GM12878 (cell line): ENCODE measurements at regions not wholly inside any gene's neighbourhood (a gene's known extent, or its start where the extent isn't known, plus 50 kb on each side); places are given as distances from the start of the nearest gene placed in this dataset.

Experiments used
- ATAC-seq: fragments of 200-7000 bp; cut with Tn5 transposase; 3 replicates; pipeline ENCODE4 v1.9.1; 2020; ENCODE audit warnings: mild to moderate bottlenecking, moderate library complexity
- BruUV-seq: library from RNA; stranded (reverse); fragments of 400-500 nt; replicated peaks from 2 replicates; lab custom pipeline; 2021; lab: Mats Ljungman, UMichigan
- CTCF ChIA-PET: fragments of 300-600 bp; sonication (Branson Sonifier 250); formaldehyde crosslinking; extraction: SDS; loops from one replicate; lab custom pipeline; 2021; ENCODE audit warnings: inconsistent platforms; lab: Yijun Ruan, JAX
- POLR2A ChIA-PET: fragments of 350-600 bp; formaldehyde crosslinking; extraction: SDS; loops from one replicate; lab custom pipeline; 2021; ENCODE audit warnings: inconsistent platforms; lab: Charles Lee
- RAD21 ChIA-PET: fragments of 300-600 bp; sonication (Branson Sonifier 250); formaldehyde crosslinking; loops from one replicate; lab custom pipeline; 2023; ENCODE audit warnings: antibody characterized with exemption; ENCODE audit not compliant: unreplicated experiment; lab: Charles Lee
- SMC1A ChIA-PET: fragments of 300-600 bp; sonication (Branson Sonifier 250); formaldehyde crosslinking; loops from one replicate; lab custom pipeline; 2023; ENCODE audit not compliant: unreplicated experiment, uncharacterized antibody; lab: Charles Lee
- DNase-seq: peaks from one replicate; pipeline ENCODE4 v3.0.0-alpha.2; 2011; ENCODE audit warnings: low read depth, low spot score
- FAIRE-seq: peaks from 3 replicates; lab custom pipeline; 2011; peaks lifted over from hg19 to GRCh38; lab: Jason Lieb, UNC
- H2AFZ ChIP-seq: 2 replicates; pipeline ENCODE4 v1.6.0; 2011; ENCODE audit warnings: low read depth, low read length, control low read depth; ENCODE audit not compliant: control insufficient read depth
- H3K27ac ChIP-seq: 2 replicates; pipeline ENCODE4 v1.5.1; 2011; ENCODE audit warnings: control low read depth; ENCODE audit not compliant: control insufficient read depth, insufficient read depth
- H3K27me3 ChIP-seq, 2 experiments: replicated peaks in 1 of 2; 2 replicates each; pipeline versions ENCODE4 v1.6.0 to v1.6.1; 2011; ENCODE audit warnings: low read length in 1 of 2; ENCODE audit not compliant: control insufficient read depth in 2 of 2, insufficient read depth in 2 of 2
- H3K36me3 ChIP-seq, 2 experiments: 2 replicates each; pipeline ENCODE4 v1.5.1; 2011; ENCODE audit warnings: low read length in 1 of 2; ENCODE audit not compliant: control insufficient read depth in 2 of 2, insufficient read depth in 2 of 2
- H3K4me1 ChIP-seq: 2 replicates; pipeline ENCODE4 v1.6.1; 2011; ENCODE audit warnings: mild to moderate bottlenecking, low read length, moderate library complexity, mixed read lengths; ENCODE audit not compliant: control insufficient read depth, insufficient read depth
- H3K4me2 ChIP-seq: 2 replicates; pipeline ENCODE4 v1.6.0; 2011; ENCODE audit warnings: control low read depth; ENCODE audit not compliant: control insufficient read depth, insufficient read depth
- H3K4me3 ChIP-seq: fragments of 200-600 bp; sonication (generic); 2 replicates; pipeline ENCODE4 v1.5.1; 2016
- H3K79me2 ChIP-seq: 2 replicates; pipeline ENCODE4 v1.6.0; 2011; ENCODE audit warnings: low read length; ENCODE audit not compliant: control insufficient read depth, insufficient read depth
- H3K9ac ChIP-seq: 2 replicates; pipeline ENCODE4 v1.8.0; 2011; ENCODE audit warnings: low read length, control low read depth, mixed read lengths; ENCODE audit not compliant: control insufficient read depth, insufficient read depth
- H3K9me3 ChIP-seq: replicated peaks from 3 replicates; pipeline ENCODE4 v1.5.1; 2011; ENCODE audit warnings: mild to moderate bottlenecking, low read length; ENCODE audit not compliant: control insufficient read depth, insufficient read depth
- H4K20me1 ChIP-seq: 2 replicates; pipeline ENCODE4 v1.6.0; 2011; ENCODE audit not compliant: control insufficient read depth, insufficient read depth
- ATF3 ChIP-seq: IDR thresholded peaks from 2 replicates; pipeline ENCODE4 v1.6.1; 2011; ENCODE audit warnings: low read depth, mild to moderate bottlenecking, low read length, moderate library complexity, borderline replicate concordance; ENCODE audit errors: extremely low read depth
- CBX5 ChIP-seq: sonication (generic); IDR thresholded peaks from 2 replicates; pipeline ENCODE4 v1.6.1; 2016; ENCODE audit warnings: low read depth, moderate library complexity, mild to moderate bottlenecking, inconsistent platforms
- ESRRA ChIP-seq: IDR thresholded peaks from 2 replicates; pipeline ENCODE4 v1.6.1; 2012; ENCODE audit warnings: mild to moderate bottlenecking, low read length, improper control_type of control experiment
- EZH2 ChIP-seq: IDR thresholded peaks from 2 replicates; pipeline ENCODE4 v1.6.1; 2012; ENCODE audit warnings: low read depth, mild to moderate bottlenecking, control low read depth, inconsistent platforms, low read length, borderline replicate concordance; ENCODE audit not compliant: control insufficient read depth
- GABPA ChIP-seq: IDR thresholded peaks from 2 replicates; pipeline ENCODE4 v1.6.1; 2014; ENCODE audit warnings: antibody characterized with exemption, low read depth, mild to moderate bottlenecking, inconsistent platforms
- IKZF2 ChIP-seq, 2 experiments: fragments of 450-650 bp; IDR thresholded peaks; 2 replicates each; pipeline ENCODE4 v1.6.1; 2017; ENCODE audit warnings: mild to moderate bottlenecking in 2 of 2, moderate library complexity in 2 of 2
- KAT2A ChIP-seq: conservative IDR thresholded peaks from 2 replicates; pipeline ENCODE4 v1.6.1; 2011; ENCODE audit warnings: low read depth, low read length; ENCODE audit not compliant: control insufficient read depth
- KLF5 ChIP-seq: fragments of 450-650 bp; IDR thresholded peaks from 2 replicates; pipeline ENCODE4 v1.6.1; 2014; ENCODE audit warnings: mild to moderate bottlenecking; ENCODE audit not compliant: partially characterized antibody
- MYB ChIP-seq: fragments of 150-350 bp; IDR thresholded peaks from 2 replicates; pipeline ENCODE4 v1.6.1; 2014; ENCODE audit warnings: mild to moderate bottlenecking, low read depth, low read length, borderline replicate concordance
- MYC ChIP-seq: IDR thresholded peaks from 2 replicates; pipeline ENCODE4 v1.6.1; 2011; ENCODE audit warnings: mild to moderate bottlenecking, low read length, moderate library complexity, inconsistent platforms; ENCODE audit not compliant: insufficient read depth, insufficient replicate concordance, insufficient read length, severe bottlenecking
- SIN3A ChIP-seq: IDR thresholded peaks from 2 replicates; pipeline ENCODE4 v1.6.1; 2012; ENCODE audit warnings: low read depth, low read length, improper control_type of control experiment
- SMARCA5 ChIP-seq: fragments of 450-650 bp; IDR thresholded peaks from 2 replicates; pipeline ENCODE4 v1.6.1; 2017; ENCODE audit warnings: mild to moderate bottlenecking
- TCF12 ChIP-seq: IDR thresholded peaks from 2 replicates; pipeline ENCODE4 v1.6.1; 2011; ENCODE audit warnings: low read depth, mild to moderate bottlenecking, low read length
- TCF3 ChIP-seq: IDR thresholded peaks from 2 replicates; pipeline ENCODE4 v1.6.1; 2012; ENCODE audit warnings: low read depth, mild to moderate bottlenecking, low read length, borderline replicate concordance; ENCODE audit not compliant: insufficient read depth
- WGBS: methylation state at CpG from one replicate; pipeline ENCODE4 v1.1.6; 2016; ENCODE audit warnings: low lambda C conversion rate; ENCODE audit not compliant: insufficient replicate concordance, insufficient coverage; ENCODE audit errors: missing lambda C conversion rate; 5-methylcytosine and 5-hydroxymethylcytosine counted together
- in situ Hi-C: fragments of 300-500 bp; cut with MboI; formaldehyde crosslinking; loops from 9 replicates; pipeline ENCODE4 v1.14.3; 2018; ENCODE audit warnings: mixed read lengths
- intact Hi-C: fragments of 100-400 bp; cut with micrococcal nuclease; formaldehyde crosslinking; loops from one replicate; pipeline ENCODE4 v1.14.2; 2022; ENCODE audit not compliant: unreplicated experiment
- TF ChIP-seq, protein P1 (sequence below): fragments of 450-650 bp; IDR thresholded peaks from 2 replicates; pipeline ENCODE4 v1.6.1; 2016; ENCODE audit warnings: mild to moderate bottlenecking

GRCh38 chr2:235131334-235132305 lies 179.8 kb downstream of the SH3BP4 start:
- Histone ChIP-seq H3K4me2 (no peak overlapping the region), H3K4me3 (no peak overlapping the region), H3K79me2 (no peaks in the 10 kb centered on the region), H4K20me1 (no peaks in the 10 kb centered on the region), H3K36me3 (no peaks in the 10 kb centered on the region), H3K27ac (no peak overlapping the region), H3K4me1 (no peaks in the 10 kb centered on the region), H2AFZ (no peak overlapping the region), H3K27me3 (no peaks in the 10 kb centered on the region), H3K9ac (no peak overlapping the region), H3K9me3 (no peaks in the 10 kb centered on the region)
- DNase-seq (no peak), FAIRE-seq (no peak), ATAC-seq (no peak)
- intact Hi-C loops: no loop called here
- ChIA-PET POLR2A (no interaction called here), SMC1A (no interaction called here), CTCF (interaction anchor here (1.7 to 6.7 kb wide), 2 partner anchors 15 to 462 kb away, joined by 5 to 29 read pairs; no protein-coding TSS in a partner anchor), RAD21 (no interaction called here)
- WGBS: 45% methylated on average over 21 of the region's 21 CpGs
- no TSS peak for BruUV-seq
- in situ Hi-C loops: loop anchor here (10.0 kb wide), 1 partner anchor 613 kb away; no protein-coding TSS in a partner anchor
- no peak for TF ChIP-seq ESRRA
- TF ChIP-seq MYB: no peak
- TF ChIP-seq SIN3A: no peak

DNA sequence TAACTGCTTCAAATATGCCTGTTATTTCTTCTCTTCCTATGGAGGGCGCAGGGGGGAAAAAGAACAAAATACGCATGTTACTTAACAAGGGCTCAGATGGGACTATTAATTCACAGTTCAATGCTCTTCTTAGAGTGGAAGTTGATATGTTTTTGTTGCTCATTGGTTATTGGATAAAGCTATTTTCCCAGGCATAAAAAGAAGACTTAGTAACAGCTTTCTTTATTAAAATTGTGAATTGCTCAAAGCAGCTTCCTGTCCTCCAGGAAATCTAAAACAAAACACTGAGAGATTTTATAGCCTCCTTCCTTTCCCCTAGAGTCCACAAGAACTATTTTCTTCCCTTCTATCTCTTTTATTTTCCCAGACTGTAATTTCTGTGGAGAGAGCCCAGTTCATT lies 180.8 kb downstream of the SH3BP4 start:
- in situ Hi-C loops: loop anchor here (10.0 kb wide), 1 partner anchor 612 kb away; no protein-coding TSS in a partner anchor
- Histone ChIP-seq H3K9me3 (no peaks in the 10 kb centered on the region), H3K79me2 (no peaks in the 10 kb centered on the region), H3K4me1 (no peaks in the 10 kb centered on the region), H4K20me1 (no peaks in the 10 kb centered on the region), H3K4me2 (no peak overlapping the region), H3K27ac (no peak overlapping the region)
- SMC1A ChIA-PET: no interaction called here
- no peak for DNase-seq
- TF ChIP-seq ATF3 (no peak), CBX5 (no peak), KAT2A (no peak), SMARCA5 (no peak), TCF12 (no peak), GABPA (no peak), KLF5 (no peak), TCF3 (no peak), EZH2 (no peak), IKZF2 (IDR thresholded peaks at IDR 0.05) (no peak), MYC (no peak)
- TF ChIP-seq, protein P1, sequence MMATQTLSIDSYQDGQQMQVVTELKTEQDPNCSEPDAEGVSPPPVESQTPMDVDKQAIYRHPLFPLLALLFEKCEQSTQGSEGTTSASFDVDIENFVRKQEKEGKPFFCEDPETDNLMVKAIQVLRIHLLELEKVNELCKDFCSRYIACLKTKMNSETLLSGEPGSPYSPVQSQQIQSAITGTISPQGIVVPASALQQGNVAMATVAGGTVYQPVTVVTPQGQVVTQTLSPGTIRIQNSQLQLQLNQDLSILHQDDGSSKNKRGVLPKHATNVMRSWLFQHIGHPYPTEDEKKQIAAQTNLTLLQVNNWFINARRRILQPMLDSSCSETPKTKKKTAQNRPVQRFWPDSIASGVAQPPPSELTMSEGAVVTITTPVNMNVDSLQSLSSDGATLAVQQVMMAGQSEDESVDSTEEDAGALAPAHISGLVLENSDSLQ: no peak
- TF ChIP-seq, all 136 proteins: peak for 0
- 81% methylated on average over 2 of the region's 2 CpGs for WGBS
- no peaks in the 10 kb centered on the region for H3K36me3 ChIP-seq
- no peak overlapping the region for H3K4me3 ChIP-seq
- ChIA-PET RAD21 (no interaction called here), POLR2A (no interaction called here), CTCF (interaction anchor here (1.7 to 6.7 kb wide), 2 partner anchors 16 to 461 kb away, joined by 5 to 29 read pairs; no protein-coding TSS in a partner anchor)
- H3K9ac ChIP-seq: no peak overlapping the region
- BruUV-seq: no TSS peak
- ATAC-seq (no peak), FAIRE-seq (no peak)
- H3K27me3 ChIP-seq: no peaks in the 10 kb centered on the region
- no peak overlapping the region for H2AFZ ChIP-seq
- intact Hi-C loops: no loop called here
